Activated CD8-positive, alpha-beta T cell treated with anti-CD3 and anti-CD28 coated beads for 36 hours (primary cell): ENCODE measurements at regions not wholly inside any gene's neighbourhood (a gene's known extent, or its start where the extent isn't known, plus 50 kb on each side); places are given as distances from the start of the nearest gene placed in this dataset.

Experiments
- ATAC-seq: fragments of 200-7000 bp; cut with Tn5 transposase; one replicate; pipeline ENCODE4 v1.10.0; 2021; ENCODE audit warnings: mild to moderate bottlenecking, moderate library complexity
- CTCF ChIA-PET: fragments of 350-600 bp; sonication (Branson Sonifier 250); formaldehyde crosslinking; loops from one replicate; lab custom pipeline; 2021; ENCODE audit warnings: antibody characterized with exemption; lab: Charles Lee
- POLR2A ChIA-PET: fragments of 350-600 bp; sonication (Branson Sonifier 250); formaldehyde crosslinking; loops from one replicate; lab custom pipeline; 2021; ENCODE audit warnings: antibody characterized with exemption; lab: Charles Lee
- DNase-seq: peaks from one replicate; pipeline ENCODE4 v3.0.0-alpha.2; 2020
- H3K27ac Mint-ChIP-seq: one replicate; pipeline ENCODE4 v1.8.0; 2021; ENCODE audit warnings: mild to moderate bottlenecking, mixed read lengths
- H3K27me3 Mint-ChIP-seq: one replicate; pipeline ENCODE4 v1.8.0; 2021; ENCODE audit warnings: mixed read lengths
- H3K36me3 Mint-ChIP-seq: one replicate; pipeline ENCODE4 v1.8.0; 2021; ENCODE audit warnings: low read depth, mixed read lengths
- H3K4me1 Mint-ChIP-seq: one replicate; pipeline ENCODE4 v1.8.0; 2021; ENCODE audit warnings: low read depth, mixed read lengths
- H3K4me3 Mint-ChIP-seq: one replicate; pipeline ENCODE4 v1.8.0; 2021; ENCODE audit warnings: mild to moderate bottlenecking, moderate library complexity, mixed read lengths
- H3K9me3 Mint-ChIP-seq: one replicate; pipeline ENCODE4 v1.8.0; 2021; ENCODE audit warnings: mixed read lengths
- CTCF ChIP-seq: fragments of 200-600 bp; IDR thresholded peaks from one replicate; pipeline ENCODE4 v1.8.0; 2022; ENCODE audit warnings: antibody characterized with exemption, mild to moderate bottlenecking
- intact Hi-C: fragments of 100-400 bp; cut with micrococcal nuclease; formaldehyde crosslinking; loops from one replicate; pipeline ENCODE4 v1.10.0; 2022

DNA sequence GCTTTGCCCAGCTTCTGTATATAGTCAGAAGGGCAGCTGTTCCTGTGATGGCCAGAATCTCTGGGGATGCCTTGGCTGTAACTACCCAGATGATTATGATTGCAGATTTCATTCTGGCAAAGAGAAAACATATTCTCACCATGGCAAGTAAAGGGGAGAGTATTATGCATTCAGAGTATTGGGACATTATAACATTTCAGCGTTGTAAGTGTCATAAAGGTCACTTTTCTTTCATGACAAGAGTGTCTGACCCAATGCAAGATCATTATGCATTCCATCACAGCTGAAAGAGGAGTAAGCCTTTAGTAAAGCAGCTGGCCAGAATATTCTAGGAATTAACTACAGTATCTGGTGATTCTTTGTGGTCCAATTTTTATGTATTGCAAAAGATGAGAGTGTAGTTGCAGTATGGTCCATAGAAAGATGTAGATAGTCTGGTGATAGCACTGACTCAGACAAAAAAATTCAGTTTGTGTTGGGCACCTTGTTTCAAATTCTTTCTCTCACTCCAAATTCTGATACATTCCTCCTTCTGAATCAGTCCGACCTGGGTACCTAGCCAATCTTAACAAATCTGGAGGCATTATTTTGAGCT, 2366.3 kb downstream of the PCDH7 start:
- no peak for ATAC-seq
- no peak for DNase-seq
- ChIA-PET POLR2A (no interaction called here), CTCF (no interaction called here)
- no peak overlapping the region for H3K4me3 Mint-ChIP-seq
- no peak for TF ChIP-seq CTCF
- H3K27me3 Mint-ChIP-seq: no peaks in the 10 kb centered on the region
- no peaks in the 10 kb centered on the region for H3K4me1 Mint-ChIP-seq
- no peaks in the 10 kb centered on the region for H3K9me3 Mint-ChIP-seq
- intact Hi-C loops: no loop called here
- no peaks in the 10 kb centered on the region for H3K36me3 Mint-ChIP-seq
- H3K27ac Mint-ChIP-seq: no peak overlapping the region

DNA sequence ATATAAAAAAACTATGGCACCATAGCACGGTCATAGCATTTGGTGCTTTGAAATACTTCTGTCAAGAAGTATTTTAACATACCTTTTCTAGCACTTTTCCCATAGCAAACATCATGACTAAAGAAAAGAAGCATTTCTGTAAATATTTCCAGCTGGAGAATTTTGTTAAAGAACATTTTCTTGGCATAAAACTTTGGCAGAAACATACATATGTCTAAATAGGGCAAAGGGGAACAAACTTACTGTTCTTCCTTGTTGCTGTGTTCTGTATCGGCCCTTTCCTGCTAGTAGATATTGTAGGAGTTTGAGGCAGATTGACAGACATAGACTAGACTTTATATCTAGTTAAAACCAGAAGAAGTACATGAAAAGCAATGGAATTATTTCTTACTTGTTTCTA, 2368.5 kb downstream of the PCDH7 start:
- POLR2A ChIA-PET: no interaction called here
- no peaks in the 10 kb centered on the region for H3K36me3 Mint-ChIP-seq
- no peak overlapping the region for H3K27ac Mint-ChIP-seq
- H3K27me3 Mint-ChIP-seq: no peaks in the 10 kb centered on the region
- ATAC-seq: no peak
- intact Hi-C loops: no loop called here
- H3K4me1 Mint-ChIP-seq: no peaks in the 10 kb centered on the region
- no peak for TF ChIP-seq CTCF
- H3K4me3 Mint-ChIP-seq: no peak overlapping the region
- peaks cover 4% of the 10 kb centered on the region for H3K9me3 Mint-ChIP-seq
- CTCF ChIA-PET: interaction anchor here (1.0 kb wide), 1 partner anchor 28 kb away, joined by 3 read pairs; no protein-coding TSS in a partner anchor
- no peak for DNase-seq

- H3K9me3 Mint-ChIP-seq: peaks cover 4% of the 10 kb centered on the region
- H3K4me1 Mint-ChIP-seq: no peaks in the 10 kb centered on the region
- POLR2A ChIA-PET: no interaction called here
- DNase-seq (no peak), ATAC-seq (no peak)
- H3K27me3 Mint-ChIP-seq: no peaks in the 10 kb centered on the region
- no peaks in the 10 kb centered on the region for H3K36me3 Mint-ChIP-seq
- intact Hi-C loops: no loop called here
- no peak for TF ChIP-seq CTCF
- no peak overlapping the region for H3K4me3 Mint-ChIP-seq
- H3K27ac Mint-ChIP-seq: no peak overlapping the region
- CTCF ChIA-PET: no interaction called here
Observed at GRCh38 chr4:33090910-33091309, 2370.7 kb downstream of the PCDH7 start.

GRCh38 chr4:33091961-33092360, 2371.8 kb downstream of the PCDH7 start:
- ChIA-PET CTCF (no interaction called here), POLR2A (no interaction called here)
- Mint-ChIP-seq H3K27me3 (no peaks in the 10 kb centered on the region), H3K36me3 (no peaks in the 10 kb centered on the region), H3K27ac (no peak overlapping the region), H3K4me1 (no peaks in the 10 kb centered on the region), H3K4me3 (no peak overlapping the region), H3K9me3 (peaks cover 4% of the 10 kb centered on the region)
- DNase-seq (no peak), ATAC-seq (no peak)
- intact Hi-C loops: no loop called here
- TF ChIP-seq CTCF: no peak

- intact Hi-C loops: no loop called here
- no peak overlapping the region for H3K4me3 Mint-ChIP-seq
- no peak for ATAC-seq
Observed at GRCh38 chr4:33104273-33104672, 2384.1 kb downstream of the PCDH7 start.

More at GRCh38 chr4:33104273-33104672, 2384.1 kb downstream of the PCDH7 start:
- Mint-ChIP-seq H3K36me3 (no peaks in the 10 kb centered on the region), H3K27me3 (no peaks in the 10 kb centered on the region), H3K4me1 (no peaks in the 10 kb centered on the region), H3K9me3 (peaks cover 15% of the 10 kb centered on the region), H3K27ac (no peak overlapping the region)
- CTCF ChIA-PET: no interaction called here
- no peak for DNase-seq
- POLR2A ChIA-PET: no interaction called here
- TF ChIP-seq CTCF: no peak
